IPS-11a (cell line): ENCODE measurements at regions not wholly inside any gene's neighbourhood (a gene's known extent, or its start where the extent isn't known, plus 50 kb on each side); places are given as distances from the start of the nearest gene placed in this dataset.

ENCODE experiments used
- H3K4me3 ChIP-seq: one replicate; pipeline ENCODE4 v1.5.1; 2013; ENCODE audit warnings: low read depth, low read length, control low read depth

- no peak overlapping the region for H3K4me3 ChIP-seq
Measured at GRCh38 chr5:175056831-175057230, 332.4 kb downstream of the MSX2 start.

- no peak overlapping the region for H3K4me3 ChIP-seq
Measured at GRCh38 chr5:175054243-175054642, 329.9 kb downstream of the MSX2 start.

GRCh38 chr5:175052351-175052750 lies 328.0 kb downstream of the MSX2 start:
- H3K4me3 ChIP-seq = no peak overlapping the region

- H3K4me3 ChIP-seq = no peak overlapping the region
Measured at GRCh38 chr5:175047048-175047447, 322.7 kb downstream of the MSX2 start.

- H3K4me3 ChIP-seq = no peak overlapping the region
Measured at GRCh38 chr5:175045820-175046219, 321.4 kb downstream of the MSX2 start.

- H3K4me3 ChIP-seq = no peak overlapping the region
Measured at GRCh38 chr5:175037820-175038219, 313.4 kb downstream of the MSX2 start.

GRCh38 chr5:175035882-175036533 lies 311.6 kb downstream of the MSX2 start:
- no peak overlapping the region for H3K4me3 ChIP-seq

GRCh38 chr5:175034924-175035323 lies 310.5 kb downstream of the MSX2 start:
- H3K4me3 ChIP-seq = no peak overlapping the region

- no peak overlapping the region for H3K4me3 ChIP-seq
Measured at GRCh38 chr5:175032741-175033151, 308.4 kb downstream of the MSX2 start.

- no peak overlapping the region for H3K4me3 ChIP-seq
Measured at GRCh38 chr5:175032013-175032412, 307.6 kb downstream of the MSX2 start.

- H3K4me3 ChIP-seq = no peak overlapping the region
Measured at GRCh38 chr5:175027390-175027789, 303.0 kb downstream of the MSX2 start.

- H3K4me3 ChIP-seq = no peak overlapping the region
Measured at GRCh38 chr5:175025077-175025476, 300.7 kb downstream of the MSX2 start.

- H3K4me3 ChIP-seq = no peak overlapping the region
Measured at GRCh38 chr5:175021841-175022625, 297.7 kb downstream of the MSX2 start.

GRCh38 chr5:175021321-175021720 lies 296.9 kb downstream of the MSX2 start:
- H3K4me3 ChIP-seq = no peak overlapping the region

- H3K4me3 ChIP-seq = no peak overlapping the region
Measured at GRCh38 chr5:175015028-175015685, 290.8 kb downstream of the MSX2 start.

GRCh38 chr5:175013251-175013650 lies 288.9 kb downstream of the MSX2 start:
- no peak overlapping the region for H3K4me3 ChIP-seq

GRCh38 chr5:175012267-175012666 lies 287.9 kb downstream of the MSX2 start:
- no peak overlapping the region for H3K4me3 ChIP-seq

GRCh38 chr5:175003531-175003930 lies 279.1 kb downstream of the MSX2 start:
- H3K4me3 ChIP-seq = no peak overlapping the region

GRCh38 chr5:175001876-175002645 lies 277.7 kb downstream of the MSX2 start:
- no peak overlapping the region for H3K4me3 ChIP-seq

GRCh38 chr5:175001311-175001710 lies 276.9 kb downstream of the MSX2 start:
- H3K4me3 ChIP-seq = no peak overlapping the region

GRCh38 chr5:174999581-174999980 lies 275.2 kb downstream of the MSX2 start:
- H3K4me3 ChIP-seq = no peak overlapping the region
